ENCODE measurements at regions not wholly inside any gene's neighbourhood (a gene's known extent, or its start where the extent isn't known, plus 50 kb on each side); places are given as distances from the start of the nearest gene placed in this dataset.

DNA sequence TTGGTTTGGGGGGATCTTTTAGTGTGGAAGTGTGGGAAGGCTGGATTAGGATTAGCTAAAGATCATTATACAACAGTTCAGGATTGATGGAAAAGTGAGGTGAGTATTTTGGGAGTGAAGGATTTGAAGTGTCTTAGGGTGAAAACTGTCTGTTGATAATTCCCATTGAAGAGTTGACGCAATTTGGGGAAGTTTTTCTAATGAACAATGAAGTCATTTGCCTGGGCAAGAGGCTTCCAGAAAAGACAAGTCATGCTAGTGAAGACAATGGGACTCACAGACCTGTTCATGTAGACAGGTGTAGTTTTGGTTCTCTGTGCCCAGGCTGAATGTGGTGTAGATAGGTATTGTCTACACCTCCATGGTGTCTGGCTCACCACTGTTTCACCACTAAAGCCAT is 194.3 kb upstream of the GPR26 start:
- TF ChIP-seq ISL2 (CRISPR knock-in tag; IDR thresholded peaks at IDR 0.05) = no peak
- TF ChIP-seq MYC (CRISPR knock-in tag; IDR thresholded peaks at IDR 0.05; ENCODE audit: borderline replicate concordance) = no peak
- TF ChIP-seq, protein P1, sequence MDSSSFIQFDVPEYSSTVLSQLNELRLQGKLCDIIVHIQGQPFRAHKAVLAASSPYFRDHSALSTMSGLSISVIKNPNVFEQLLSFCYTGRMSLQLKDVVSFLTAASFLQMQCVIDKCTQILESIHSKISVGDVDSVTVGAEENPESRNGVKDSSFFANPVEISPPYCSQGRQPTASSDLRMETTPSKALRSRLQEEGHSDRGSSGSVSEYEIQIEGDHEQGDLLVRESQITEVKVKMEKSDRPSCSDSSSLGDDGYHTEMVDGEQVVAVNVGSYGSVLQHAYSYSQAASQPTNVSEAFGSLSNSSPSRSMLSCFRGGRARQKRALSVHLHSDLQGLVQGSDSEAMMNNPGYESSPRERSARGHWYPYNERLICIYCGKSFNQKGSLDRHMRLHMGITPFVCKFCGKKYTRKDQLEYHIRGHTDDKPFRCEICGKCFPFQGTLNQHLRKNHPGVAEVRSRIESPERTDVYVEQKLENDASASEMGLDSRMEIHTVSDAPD (CRISPR knock-in tag; IDR thresholded peaks at IDR 0.05) = no peak
- TF ChIP-seq NR2F6 (IDR thresholded peaks at IDR 0.05) = no peak
- no peak for TF ChIP-seq NR2F6 (CRISPR knock-in tag; IDR thresholded peaks at IDR 0.05)

Data from HepG2 (cell line).